Upper lobe of left lung (tissue), 4 donors: ENCODE measurements at regions not wholly inside any gene's neighbourhood (a gene's known extent, or its start where the extent isn't known, plus 50 kb on each side); places are given as distances from the start of the nearest gene placed in this dataset.

Source experiments
- CTCF ChIP-seq, 6 experiments: fragments of 450-650 bp in 4 of 6; fragments of 200-600 bp in 2 of 6; sonication (generic) in 2 of 6; IDR thresholded peaks; one replicate each; pipeline ENCODE4 v1.5.1; 2016 to 2019; ENCODE audit warnings: antibody characterized with exemption in 6 of 6
- EP300 ChIP-seq, 4 donors: sonication (generic); formaldehyde crosslinking; IDR thresholded peaks; one replicate each; pipeline ENCODE4 v1.5.1; 2017; ENCODE audit warnings: antibody characterized with exemption in 4 of 4, control low read depth in 2 of 4
- POLR2A ChIP-seq, 4 donors: fragments of 450-650 bp; IDR thresholded peaks; one replicate each; pipeline ENCODE4 v1.5.1; 2016 to 2017; ENCODE audit warnings: antibody characterized with exemption in 4 of 4, mild to moderate bottlenecking in 2 of 4
- POLR2AphosphoS5 ChIP-seq, 2 donors: sonication (generic); formaldehyde crosslinking; IDR thresholded peaks; one replicate each; pipeline ENCODE4 v1.5.1; 2017; ENCODE audit warnings: antibody characterized with exemption in 2 of 2

GRCh38 chr4:124933521-124933920, 221.0 kb upstream of the ANKRD50 start:
- TF ChIP-seq CTCF (IDR thresholded peaks at IDR 0.05) (no peak), POLR2A (IDR thresholded peaks at IDR 0.05) (no peak), POLR2AphosphoS5 (IDR thresholded peaks at IDR 0.05) (no peak), EP300 (IDR thresholded peaks at IDR 0.05) (no peak)
